ENCODE measurements at regions not wholly inside any gene's neighbourhood (a gene's known extent, or its start where the extent isn't known, plus 50 kb on each side); places are given as distances from the start of the nearest gene placed in this dataset.
"Not testable (repeated sequence)": the region's sequence is repeated elsewhere in the genome, so short reads cannot be mapped to it uniquely, and the experiment has no call there.

GRCh38 chr10:35784751-35785150, 142.7 kb upstream of the FZD8 start:
- no peak for DNase-seq

DNA sequence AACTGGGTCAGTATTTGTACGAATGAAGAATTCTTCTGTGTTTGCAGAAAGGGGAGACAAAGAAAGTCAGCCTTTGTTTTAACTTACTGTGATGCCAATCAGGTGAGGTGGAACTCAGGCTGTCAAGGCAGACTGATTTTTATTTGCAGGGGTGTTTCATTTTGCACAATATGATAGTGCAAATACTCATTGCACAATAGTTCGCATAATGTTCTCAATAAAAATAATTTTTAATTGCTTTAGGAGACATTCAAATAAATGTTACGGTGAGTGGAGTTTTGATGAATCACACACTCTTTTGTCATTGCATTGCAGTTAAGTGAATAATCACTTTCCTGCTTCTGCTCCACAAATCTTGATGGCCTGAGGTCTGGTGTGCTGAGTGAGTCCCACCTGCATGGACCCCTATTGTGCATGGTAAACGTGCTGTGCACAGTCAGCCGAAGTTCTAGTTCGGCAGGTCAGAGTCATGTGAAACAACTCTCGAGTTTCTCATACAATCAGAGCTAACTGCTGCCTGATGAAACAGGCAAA, 141.3 kb upstream of the FZD8 start:
- no peak for DNase-seq

DNA sequence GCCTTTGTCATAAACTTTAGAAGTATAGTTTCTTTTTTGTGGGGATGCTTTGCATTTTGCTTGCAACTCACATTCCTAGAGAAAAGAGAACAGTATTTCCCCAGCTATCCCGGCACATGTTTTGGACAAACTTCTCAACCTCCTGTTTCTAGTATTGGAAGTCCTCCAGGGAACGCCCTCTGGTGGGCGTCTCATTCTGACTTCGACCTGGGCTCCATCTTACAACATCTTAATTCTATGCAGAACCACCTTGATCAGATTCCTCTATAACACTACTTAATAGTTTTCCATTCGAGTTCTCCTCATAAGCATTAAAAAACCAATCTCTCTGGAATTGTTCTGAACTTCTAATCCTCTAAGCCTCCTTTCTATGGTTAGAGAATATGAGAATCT, 139.5 kb upstream of the FZD8 start:
- DNase-seq = no peak

DNA sequence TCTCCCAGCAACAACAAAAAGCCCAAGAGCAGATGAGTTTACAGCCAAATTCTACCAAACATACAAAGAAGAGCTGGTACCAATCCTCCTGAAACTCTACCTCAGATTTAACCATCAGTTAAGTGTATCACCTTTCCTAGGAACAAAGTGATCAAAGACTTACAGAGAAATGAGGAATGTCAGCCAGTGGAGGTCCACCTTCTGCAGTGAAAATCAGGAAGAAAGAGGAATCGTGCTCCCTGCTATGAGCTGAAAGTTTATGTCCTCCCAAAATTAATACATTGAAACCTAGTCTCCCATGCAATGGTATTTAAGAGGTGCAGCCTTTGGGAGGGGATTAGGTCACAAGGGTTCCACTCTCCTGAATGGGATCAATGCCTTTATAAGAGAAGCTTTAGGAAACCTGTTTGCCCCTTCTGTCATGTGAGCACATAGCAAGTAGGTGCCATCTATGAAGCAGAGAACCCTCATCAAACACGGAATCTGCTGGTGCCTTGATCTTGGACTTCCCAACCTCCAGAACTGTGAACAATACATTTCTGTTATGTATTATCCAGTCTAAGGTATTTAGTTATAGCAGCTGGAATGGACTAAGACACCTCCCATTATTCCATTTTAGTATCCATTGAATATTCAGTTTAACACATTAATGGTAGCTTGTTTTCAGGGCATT, 139.0 kb upstream of the FZD8 start:
- DNase-seq = no peak

DNA sequence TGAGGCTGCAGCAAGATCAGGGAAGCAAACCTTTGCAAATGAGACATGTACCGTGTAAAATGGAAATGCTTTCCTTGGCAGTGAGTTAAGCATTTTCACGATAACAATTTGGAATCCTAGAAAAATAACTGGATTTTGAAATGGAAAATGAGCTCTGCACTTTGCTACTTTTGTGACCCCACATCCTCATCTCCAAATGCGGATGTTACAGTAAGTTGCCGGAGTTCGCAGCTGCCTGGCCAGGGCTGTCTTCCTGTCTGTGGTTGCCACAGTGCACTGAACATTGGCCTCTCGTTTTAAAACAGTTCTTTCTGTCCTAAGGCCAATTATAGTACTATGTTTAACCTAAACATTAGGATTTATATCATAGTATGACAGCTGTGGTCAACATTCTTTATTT, 136.2 kb upstream of the FZD8 start:
- DNase-seq = no peak

- not testable (repeated sequence) for DNase-seq
Observed at GRCh38 chr10:35776557-35776956, 134.5 kb upstream of the FZD8 start.

DNA sequence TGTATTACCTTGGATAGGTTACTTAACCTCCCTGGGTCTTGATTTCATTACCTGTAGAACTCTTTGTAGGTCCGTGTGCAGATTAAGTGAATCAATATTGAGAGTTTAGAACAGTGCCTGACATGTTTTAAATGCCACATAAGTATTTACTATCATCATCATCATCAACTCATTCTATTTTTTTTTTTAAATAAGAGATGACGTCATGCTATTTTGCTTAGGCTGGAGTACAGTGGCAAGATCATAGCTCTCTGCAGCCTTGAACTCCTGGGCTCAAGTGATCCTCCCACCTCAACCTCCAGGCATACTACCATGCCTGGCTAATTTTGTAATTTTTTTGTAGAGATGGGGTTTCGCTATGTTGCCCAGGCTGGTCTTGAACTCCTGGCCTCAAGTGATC, 132.0 kb upstream of the FZD8 start:
- DNase-seq = no peak

- DNase-seq = no peak
Observed at GRCh38 chr10:35770817-35771355, 128.8 kb upstream of the FZD8 start.

DNA sequence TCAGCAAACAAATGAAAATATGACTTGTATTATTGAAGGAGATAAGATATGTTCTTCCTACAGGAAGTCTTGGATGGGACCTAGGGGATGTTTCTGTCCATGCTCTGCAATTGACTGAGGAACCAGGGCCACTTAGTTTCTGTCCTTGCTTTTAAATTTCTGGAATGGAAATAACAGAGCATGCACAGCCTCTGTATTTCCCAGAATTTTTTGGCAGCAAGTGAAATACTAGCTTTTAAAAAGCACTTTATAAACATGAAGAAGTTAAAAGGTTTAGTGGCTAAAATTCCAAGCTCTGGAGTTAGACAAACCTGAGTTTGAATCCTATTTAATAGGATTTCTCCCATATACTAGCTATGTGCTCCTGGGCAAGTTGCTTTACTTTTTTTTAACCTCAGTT, 127.7 kb upstream of the FZD8 start:
- DNase-seq = no peak

DNA sequence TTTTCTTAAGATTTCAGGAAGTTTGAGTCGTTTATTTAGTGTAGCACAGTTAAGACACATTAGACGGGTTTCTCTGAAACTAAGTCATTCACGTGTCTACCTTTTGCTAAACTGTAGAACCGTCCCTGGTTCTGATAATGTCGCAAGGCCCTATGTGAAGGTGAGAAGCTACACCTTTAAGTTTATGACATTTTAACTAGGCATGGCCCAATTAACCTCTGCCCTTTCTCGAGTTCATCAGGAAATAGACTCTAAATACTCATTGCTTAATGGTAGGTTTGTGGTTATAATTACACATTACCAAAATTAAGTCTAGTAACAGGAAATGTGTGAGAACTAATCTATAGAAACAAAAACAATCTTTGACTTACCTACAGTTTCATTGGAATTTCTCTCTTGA, 126.6 kb upstream of the FZD8 start:
- no peak for DNase-seq

GRCh38 chr10:35768011-35768410, 125.9 kb upstream of the FZD8 start:
- DNase-seq = no peak

DNA sequence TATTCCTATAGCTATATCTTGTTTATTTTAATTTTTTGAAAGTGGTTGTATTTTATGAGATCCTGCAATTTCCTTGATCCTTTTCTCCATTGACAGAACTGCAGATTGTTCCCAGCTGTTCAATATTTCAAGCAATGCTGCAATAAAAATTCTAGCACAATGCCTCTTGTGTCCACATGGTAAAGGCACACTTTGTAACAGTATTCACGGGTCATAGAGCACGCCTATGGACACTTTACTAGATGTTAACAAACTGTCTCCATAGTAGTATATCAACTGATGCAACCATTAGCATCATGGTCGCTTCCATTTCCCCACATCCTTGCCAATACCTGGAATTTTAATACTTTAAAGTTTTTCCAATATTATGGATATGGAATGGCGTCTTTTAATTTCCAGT, 123.9 kb upstream of the FZD8 start:
- no peak for DNase-seq

- no peak for DNase-seq
Observed at GRCh38 chr10:35765066-35765527, 123.0 kb upstream of the FZD8 start.

DNA sequence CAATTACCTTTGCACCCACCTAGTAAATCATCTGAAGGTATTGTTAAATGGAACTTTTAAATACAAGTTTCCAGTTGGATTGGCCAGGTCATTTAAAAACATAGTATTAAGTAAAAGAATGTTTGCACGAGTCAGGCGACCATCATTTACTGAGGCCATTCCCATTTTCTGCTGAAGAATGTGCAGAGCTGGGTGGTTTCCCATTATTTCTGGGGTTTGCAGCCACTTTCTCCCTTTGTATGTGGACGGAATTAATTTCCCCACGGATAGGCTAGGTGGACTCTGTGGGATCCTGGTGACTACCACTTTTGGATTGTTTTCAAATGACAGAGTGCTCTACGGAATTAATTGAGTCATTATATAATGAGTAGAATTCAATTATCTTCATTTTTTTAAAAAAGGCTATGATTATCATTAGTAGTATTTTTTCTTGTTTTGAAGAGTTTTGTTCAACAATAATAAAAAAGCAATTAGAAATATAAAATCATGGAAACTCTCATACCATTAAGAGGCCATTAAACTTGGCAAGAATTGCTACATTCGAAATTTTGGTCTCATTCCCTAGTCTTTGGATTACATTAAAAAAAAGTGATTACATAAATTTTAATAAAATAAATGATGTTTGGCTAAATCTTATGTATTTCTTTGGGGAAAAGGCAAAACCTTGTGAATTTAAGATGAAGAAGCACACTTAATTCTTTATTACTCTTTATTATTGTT, 120.4 kb upstream of the FZD8 start:
- DNase-seq = no peak

- DNase-seq = no peak
Observed at GRCh38 chr10:35758076-35758475, 116.0 kb upstream of the FZD8 start.

- no peak for DNase-seq
Observed at GRCh38 chr10:35754519-35754918, 112.4 kb upstream of the FZD8 start.

GRCh38 chr10:35752469-35753461, 110.7 kb upstream of the FZD8 start:
- DNase-seq = no peak

DNA sequence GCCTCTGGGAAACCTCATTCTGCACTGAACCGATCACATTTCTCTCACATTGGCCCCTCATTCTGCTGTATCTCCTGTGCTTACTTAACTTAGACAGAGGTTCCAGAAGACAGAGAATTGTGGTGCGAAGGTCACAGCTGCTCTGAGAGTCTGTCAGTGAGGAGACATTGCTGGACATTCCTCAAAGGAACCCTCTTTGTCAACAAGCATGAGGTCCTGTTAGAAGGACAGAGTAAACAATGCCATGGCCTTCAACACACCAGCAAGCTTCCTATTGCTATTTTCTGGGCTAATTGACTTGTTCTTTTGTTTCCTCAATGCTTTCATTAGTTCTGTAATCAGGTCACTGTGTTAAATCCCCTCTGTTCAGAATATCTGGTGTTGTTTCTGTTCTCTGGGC, 109.3 kb upstream of the FZD8 start:
- no peak for DNase-seq

GRCh38 chr10:35749230-35749629, 107.1 kb upstream of the FZD8 start:
- DNase-seq = no peak

- no peak for DNase-seq
Observed at GRCh38 chr10:35745617-35746403, 103.7 kb upstream of the FZD8 start.

- no peak for DNase-seq
Observed at GRCh38 chr10:35743851-35744250, 101.8 kb upstream of the FZD8 start.
